GM10266 (cell line): ENCODE measurements at regions not wholly inside any gene's neighbourhood (a gene's known extent, or its start where the extent isn't known, plus 50 kb on each side); places are given as distances from the start of the nearest gene placed in this dataset.

Experiments used
- DNase-seq: peaks from one replicate; pipeline ENCODE4 v3.0.0; 2012; ENCODE audit errors: extremely low spot score
- CTCF ChIP-seq: IDR thresholded peaks from 2 replicates; pipeline ENCODE4 v1.5.1; 2012; ENCODE audit warnings: mild to moderate bottlenecking, low read depth; ENCODE audit not compliant: control insufficient read depth, insufficient read depth; ENCODE audit errors: missing control alignments

DNA sequence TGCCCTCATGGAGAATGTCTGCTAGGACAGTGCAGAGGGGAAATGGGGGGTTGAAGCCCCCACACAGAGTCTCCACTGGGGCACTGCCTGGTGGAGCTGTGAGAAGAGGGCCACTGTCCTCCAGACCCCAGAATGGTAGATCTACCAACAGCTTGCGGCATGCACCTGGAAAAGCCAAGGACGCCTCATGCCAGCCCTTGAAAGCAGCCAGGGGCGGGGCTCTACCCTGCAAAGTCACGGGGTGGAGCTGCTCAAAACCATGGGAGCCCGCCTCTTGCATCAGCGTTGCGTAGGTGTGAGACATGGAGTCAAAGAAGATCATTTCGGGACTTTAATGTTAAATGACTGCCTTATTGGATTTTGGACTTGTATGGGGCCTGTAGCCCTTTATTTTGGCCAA lies 157.6 kb downstream of the DSEL start:
- DNase-seq, result no peak
- TF ChIP-seq CTCF, result no peak

DNA sequence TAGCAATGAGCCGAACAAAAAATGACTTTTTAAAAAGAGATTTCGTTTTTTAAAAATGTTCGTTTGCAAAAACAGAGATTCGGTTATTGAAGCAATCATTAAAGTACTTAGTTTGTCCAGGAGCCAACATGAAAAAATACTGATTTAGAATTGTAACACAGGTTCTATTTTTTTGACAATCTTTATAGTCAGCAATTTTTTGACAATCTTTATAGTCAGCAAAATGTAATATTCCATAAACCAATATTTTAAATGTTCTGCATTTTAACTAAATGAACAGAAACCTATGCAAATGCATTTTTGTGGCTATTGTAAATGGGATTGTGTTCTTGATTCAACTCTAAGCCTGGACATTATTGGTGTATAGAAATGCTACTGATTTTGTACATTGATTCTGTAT lies 161.8 kb downstream of the DSEL start:
- DNase-seq, result no peak
- TF ChIP-seq CTCF, result no peak

- no peak for TF ChIP-seq CTCF
- no peak for DNase-seq
Observed at GRCh38 chr18:67354091-67354490, 162.4 kb downstream of the DSEL start.

- DNase-seq, result no peak
- no peak for TF ChIP-seq CTCF
Observed at GRCh38 chr18:67347438-67347837, 169.1 kb downstream of the DSEL start.

GRCh38 chr18:67342159-67342558 lies 174.4 kb downstream of the DSEL start:
- TF ChIP-seq CTCF, result no peak
- DNase-seq, result no peak

DNA sequence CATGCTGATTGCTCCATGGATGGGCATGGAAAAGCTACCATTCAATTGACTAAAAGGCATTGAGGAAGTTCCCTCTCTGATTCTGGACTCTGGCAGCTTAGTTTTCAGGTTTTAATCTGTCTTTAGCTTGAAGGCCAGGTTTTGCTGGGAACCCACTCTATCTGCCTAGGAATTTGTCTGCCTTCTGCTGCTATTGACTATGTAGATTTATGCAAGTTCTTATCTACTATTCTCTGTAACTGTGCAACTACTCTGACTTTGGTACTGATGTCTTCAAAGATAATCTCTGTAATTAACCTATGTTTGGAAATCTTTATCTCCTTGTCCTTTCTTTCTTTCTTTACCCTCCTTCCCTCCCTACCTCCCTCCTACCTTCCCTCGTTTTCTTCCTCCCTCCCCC lies 178.8 kb downstream of the DSEL start:
- DNase-seq, result no peak
- TF ChIP-seq CTCF, result no peak

DNA sequence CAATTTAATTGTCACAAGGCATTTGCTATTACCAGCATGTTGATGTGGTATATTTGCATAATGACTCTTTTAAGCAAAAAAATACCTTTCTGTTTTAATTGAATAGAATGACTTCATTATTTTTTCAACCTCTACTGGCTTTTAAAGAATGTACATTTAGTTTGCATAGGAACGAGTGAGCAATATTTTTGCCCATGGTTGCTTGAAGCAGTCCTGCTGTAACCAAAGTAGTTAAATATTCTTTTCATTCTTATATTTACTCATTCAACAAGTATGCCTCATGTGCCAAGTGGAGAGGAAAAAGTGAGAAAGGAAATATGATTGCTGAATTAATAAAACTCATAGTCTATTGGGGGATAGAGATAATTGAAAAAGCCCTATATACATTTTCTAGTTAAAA lies 184.7 kb downstream of the DSEL start:
- TF ChIP-seq CTCF, result no peak
- DNase-seq, result no peak
